Lung microvascular endothelial cell (primary cell): ENCODE measurements at regions not wholly inside any gene's neighbourhood (a gene's known extent, or its start where the extent isn't known, plus 50 kb on each side); places are given as distances from the start of the nearest gene placed in this dataset.
"Not testable (repeated sequence)": the region's sequence is repeated elsewhere in the genome, so short reads cannot be mapped to it uniquely, and the experiment has no call there.

ENCODE experiments used
- DNase-seq, 2 donors: peaks; one replicate each; pipeline versions ENCODE4 v3.0.0 to v3.0.0-alpha.2; 2010; ENCODE audit warnings: low read depth in 2 of 2

GRCh38 chr9:102385620-102386019, 609.5 kb upstream of the CYLC2 start:
- DNase-seq, result not testable (repeated sequence)

- DNase-seq, result no peak
Observed at GRCh38 chr9:102362470-102363132, 624.2 kb upstream of the GRIN3A start.

GRCh38 chr9:102360846-102361245, 622.4 kb upstream of the GRIN3A start:
- no peak for DNase-seq

GRCh38 chr9:102355982-102356381, 617.5 kb upstream of the GRIN3A start:
- DNase-seq, result no peak

- no peak for DNase-seq
Observed at GRCh38 chr9:102354041-102354440, 615.6 kb upstream of the GRIN3A start.

- not testable (repeated sequence) for DNase-seq
Observed at GRCh38 chr9:102337471-102337870, 599.0 kb upstream of the GRIN3A start.

- no peak for DNase-seq
Observed at GRCh38 chr9:102309379-102309778, 570.9 kb upstream of the GRIN3A start.

- no peak for DNase-seq
Observed at GRCh38 chr9:102295188-102295587, 556.7 kb upstream of the GRIN3A start.

GRCh38 chr9:102273952-102274351, 535.5 kb upstream of the GRIN3A start:
- no peak for DNase-seq

GRCh38 chr9:102253099-102253498, 514.7 kb upstream of the GRIN3A start:
- DNase-seq, result no peak

GRCh38 chr9:102244916-102245315, 506.5 kb upstream of the GRIN3A start:
- no peak for DNase-seq

GRCh38 chr9:102237520-102237919, 499.1 kb upstream of the GRIN3A start:
- DNase-seq, result no peak

- no peak for DNase-seq
Observed at GRCh38 chr9:102237094-102237493, 498.6 kb upstream of the GRIN3A start.

GRCh38 chr9:102227416-102227815, 489.0 kb upstream of the GRIN3A start:
- DNase-seq, result not testable (repeated sequence)

GRCh38 chr9:102225841-102226441, 487.5 kb upstream of the GRIN3A start:
- no peak for DNase-seq

GRCh38 chr9:102223320-102224136, 485.1 kb upstream of the GRIN3A start:
- DNase-seq, result not testable (repeated sequence)

- DNase-seq, result no peak
Observed at GRCh38 chr9:102209176-102209575, 470.7 kb upstream of the GRIN3A start.

GRCh38 chr9:102206432-102206831, 468.0 kb upstream of the GRIN3A start:
- DNase-seq, result no peak

- no peak for DNase-seq
Observed at GRCh38 chr9:102205251-102205650, 466.8 kb upstream of the GRIN3A start.

GRCh38 chr9:102202126-102202525, 463.7 kb upstream of the GRIN3A start:
- no peak for DNase-seq

GRCh38 chr9:102185962-102186361, 447.5 kb upstream of the GRIN3A start:
- no peak for DNase-seq

- no peak for DNase-seq
Observed at GRCh38 chr9:102185371-102185770, 446.9 kb upstream of the GRIN3A start.

- no peak for DNase-seq
Observed at GRCh38 chr9:102178811-102179210, 440.4 kb upstream of the GRIN3A start.
